Stimulated activated CD4-positive, alpha-beta T cell treated with anti-CD3 and anti-CD28 coated beads, Interleukin-1b, Interleukin-23, amount 100 ng/mL, for 24 hours (primary cell): ENCODE measurements at regions not wholly inside any gene's neighbourhood (a gene's known extent, or its start where the extent isn't known, plus 50 kb on each side); places are given as distances from the start of the nearest gene placed in this dataset.

ENCODE experiments used
- DNase-seq, 4 experiments: peaks; one replicate each; pipeline ENCODE4 v3.0.0-alpha.2; 2020; ENCODE audit warnings: low read depth in 4 of 4, low spot score in 1 of 4

DNA sequence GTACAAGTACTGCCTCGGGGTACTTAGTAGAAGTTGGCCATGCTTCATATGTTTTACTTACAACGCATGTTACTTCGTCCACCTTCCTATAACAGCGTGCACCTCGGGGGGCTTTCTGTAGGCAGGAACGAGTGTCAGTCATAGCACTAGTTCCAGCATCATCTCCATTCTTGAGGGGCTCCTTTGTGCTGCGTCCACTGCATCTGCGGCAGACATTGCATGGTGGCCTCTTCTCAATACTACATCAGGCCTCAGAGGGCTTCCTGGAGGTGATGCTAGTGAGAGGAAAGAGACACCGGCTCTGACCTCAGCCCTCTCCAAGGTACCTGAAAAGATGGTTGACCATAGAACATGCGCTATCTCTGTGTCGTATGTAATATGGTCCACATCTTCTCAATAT, 121.2 kb upstream of the RTL1 start:
- no peak for DNase-seq

- no peak for DNase-seq
Measured at GRCh38 chr14:101025131-101025530, 121.6 kb upstream of the RTL1 start.

DNA sequence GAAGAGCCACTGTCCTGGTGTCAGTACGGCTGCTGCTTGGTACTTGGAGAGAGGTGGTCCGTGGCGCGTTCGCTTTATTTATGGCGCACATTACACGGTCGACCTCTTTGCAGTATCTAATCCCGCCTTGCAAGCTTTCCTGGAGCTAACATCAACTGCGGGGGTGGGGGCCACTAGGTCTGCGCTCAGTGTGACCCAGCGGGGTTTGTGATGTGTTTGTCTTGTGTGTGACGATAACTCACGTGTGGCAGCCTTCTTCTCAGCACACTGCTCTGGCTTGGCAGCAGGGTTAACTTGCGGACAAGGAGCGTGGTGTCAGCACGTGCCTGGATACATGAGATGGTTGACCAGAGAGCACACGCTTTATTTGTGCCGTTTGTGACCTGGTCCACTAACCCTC, 122.2 kb upstream of the RTL1 start:
- DNase-seq, result no peak

- no peak for DNase-seq
Measured at GRCh38 chr14:101026341-101026740, 122.8 kb upstream of the RTL1 start.

DNA sequence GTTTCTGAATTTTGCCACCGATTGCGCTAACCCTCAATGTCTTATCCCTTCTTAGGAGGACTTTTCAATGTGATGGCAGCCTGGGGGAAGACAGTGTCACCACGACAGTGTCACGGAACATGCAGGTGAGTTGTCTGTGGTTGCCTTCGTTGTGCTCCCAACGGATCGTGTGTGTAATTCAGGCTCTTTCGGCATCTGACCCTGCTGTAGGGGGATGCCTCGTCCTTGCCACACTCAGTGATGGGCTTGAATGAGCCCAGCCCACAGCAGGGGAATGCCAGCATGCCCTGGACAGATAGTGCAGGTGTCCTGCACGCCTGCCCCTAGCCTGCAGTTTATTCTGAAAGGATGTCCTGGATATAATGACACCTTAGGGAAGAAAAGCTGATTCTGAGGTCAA, 123.8 kb upstream of the RTL1 start:
- no peak for DNase-seq

DNA sequence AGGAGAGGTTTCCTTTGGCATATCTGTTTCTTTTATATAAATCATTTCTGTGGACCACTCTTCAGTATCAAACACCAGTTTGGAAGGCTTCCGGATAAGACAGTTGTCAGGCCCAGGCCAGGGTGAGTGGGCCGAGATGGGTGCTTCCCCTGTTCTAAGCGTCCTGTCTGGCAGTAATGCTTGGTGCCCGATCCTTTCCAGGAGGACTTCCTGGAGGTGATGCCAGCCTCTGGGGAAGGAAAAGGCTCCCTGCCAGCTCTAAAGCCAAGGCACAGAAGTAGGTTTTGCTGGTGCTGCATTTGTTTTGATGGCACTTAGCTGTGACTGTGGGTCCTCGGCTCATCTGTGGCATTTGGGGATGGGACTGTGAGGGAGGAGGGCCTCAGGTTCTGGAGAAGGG, 124.4 kb upstream of the RTL1 start:
- DNase-seq, result no peak

- DNase-seq, result no peak
Measured at GRCh38 chr14:101028971-101029667, 125.6 kb upstream of the RTL1 start.

DNA sequence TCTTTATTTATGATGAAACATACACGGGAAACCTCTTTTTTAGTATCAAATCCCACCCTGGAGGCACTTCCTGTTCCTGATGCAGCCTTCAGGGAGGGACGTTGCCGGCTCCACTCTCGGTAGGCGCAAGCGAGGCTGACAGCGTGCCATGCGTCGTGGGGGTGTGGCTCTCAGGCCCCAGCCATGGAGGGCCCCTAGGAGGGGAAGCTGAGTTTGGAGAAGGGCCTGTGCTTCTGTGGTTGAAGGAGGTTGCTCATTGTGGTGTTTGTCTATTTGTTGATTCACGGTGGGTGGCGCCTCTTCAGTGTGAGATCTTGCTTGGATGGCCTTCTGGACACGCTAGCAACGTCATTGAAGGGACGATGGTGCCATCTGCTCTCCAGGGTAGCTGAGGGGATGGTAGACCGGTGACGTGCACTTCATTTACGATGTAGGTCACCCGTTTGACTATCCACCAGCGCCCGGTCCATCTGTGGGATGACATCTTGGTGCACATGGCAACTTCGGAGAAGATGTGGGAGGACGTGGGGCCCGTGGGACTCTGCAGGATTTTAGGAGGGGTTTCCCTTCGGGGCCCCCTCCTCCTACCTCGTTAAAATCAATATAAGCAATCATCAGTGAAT, 126.3 kb upstream of the RTL1 start:
- DNase-seq, result no peak

- no peak for DNase-seq
Measured at GRCh38 chr14:101030586-101030985, 127.1 kb upstream of the RTL1 start.

DNA sequence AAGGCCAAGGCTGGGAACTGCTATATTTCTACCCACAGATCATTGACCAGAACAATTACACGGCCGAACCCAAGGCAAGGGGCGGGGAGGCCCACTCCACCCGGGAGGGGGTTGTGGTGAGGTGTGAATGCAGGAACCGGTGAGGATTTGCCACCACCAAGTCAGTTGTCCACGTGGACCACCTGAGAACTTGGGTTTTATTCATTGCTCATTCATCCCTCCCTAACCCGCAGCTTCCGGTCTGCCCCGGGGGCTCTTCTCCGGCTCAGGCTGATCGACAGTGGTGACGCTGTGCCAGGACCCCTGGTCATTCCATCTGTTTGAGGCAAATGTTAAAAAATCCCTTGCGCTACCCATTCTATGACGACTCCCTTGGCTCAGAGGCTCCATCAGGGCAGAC, 127.7 kb upstream of the RTL1 start:
- DNase-seq, result no peak

DNA sequence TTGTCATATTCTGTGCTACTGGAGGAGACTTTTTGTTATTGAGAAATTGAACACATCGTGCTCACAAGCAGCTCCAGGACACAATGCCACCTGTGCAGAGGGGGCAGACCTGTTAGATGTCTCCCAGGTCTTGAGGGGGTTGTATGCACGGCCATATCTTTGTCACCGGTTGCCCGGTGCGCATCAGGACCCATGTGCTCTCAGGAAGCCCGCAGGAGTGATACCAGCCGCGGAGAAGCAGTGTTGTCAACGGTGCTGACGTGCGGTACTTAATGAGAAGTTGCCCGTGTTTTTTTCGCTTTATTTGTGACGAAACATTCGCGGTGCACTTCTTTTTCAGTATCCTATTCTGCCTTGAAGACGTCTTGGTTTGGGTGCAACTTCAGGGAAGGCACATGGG, 128.2 kb upstream of the RTL1 start:
- DNase-seq, result no peak

- DNase-seq, result no peak
Measured at GRCh38 chr14:101032433-101032832, 128.9 kb upstream of the RTL1 start.

DNA sequence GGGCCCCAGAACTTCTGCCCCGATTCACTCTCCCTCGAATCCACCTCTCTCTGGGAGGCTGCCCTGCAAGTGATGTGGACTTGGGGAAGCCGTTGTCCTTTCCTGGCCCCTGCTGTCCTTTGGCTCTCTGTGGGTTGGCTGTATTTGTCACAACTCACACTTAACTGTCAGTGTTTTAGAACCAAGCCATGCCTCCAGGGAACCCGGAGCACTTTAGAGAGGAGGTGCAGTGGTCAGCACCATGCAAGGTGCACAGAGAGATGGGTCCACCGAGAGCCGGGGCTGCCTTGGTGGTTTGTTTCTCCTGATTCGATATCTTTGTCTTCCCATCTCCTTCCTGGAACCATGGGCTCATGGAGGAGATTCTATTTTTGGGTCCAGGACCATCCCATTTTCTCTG, 129.5 kb upstream of the RTL1 start:
- DNase-seq, result no peak

DNA sequence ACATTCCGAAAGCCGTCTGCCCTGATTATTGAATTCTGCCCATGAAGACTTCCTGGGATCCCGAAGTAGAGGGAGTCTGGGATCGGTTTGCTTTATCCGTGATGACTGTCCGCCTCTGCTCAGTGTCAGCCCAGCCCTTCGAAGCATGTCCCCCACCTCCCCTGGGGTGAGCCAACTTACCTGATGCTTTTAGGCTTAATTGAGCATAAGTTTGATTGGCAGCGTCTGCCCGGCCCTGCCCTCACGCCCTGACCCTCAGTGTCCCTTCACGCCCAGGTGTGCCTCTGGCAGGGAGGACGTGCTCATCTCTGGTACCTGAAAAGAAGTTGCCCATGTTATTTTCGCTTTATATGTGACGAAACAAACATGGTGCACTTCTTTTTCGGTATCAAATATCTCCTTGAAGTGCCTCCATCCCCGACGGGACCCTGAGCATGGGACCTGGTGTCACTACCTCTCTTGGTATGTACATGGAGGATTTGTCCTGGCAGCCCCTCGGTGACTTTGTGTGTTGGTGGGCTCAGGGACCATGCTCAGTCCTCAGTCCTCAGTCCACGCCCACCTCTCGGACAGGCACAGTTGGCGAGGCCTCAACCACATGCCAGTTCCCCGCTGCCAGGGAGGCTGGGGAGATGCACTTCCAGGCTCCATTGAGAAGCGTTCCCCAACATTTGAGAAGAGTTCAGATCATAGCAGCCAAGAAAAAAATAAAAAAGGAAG, 130.1 kb upstream of the RTL1 start:
- DNase-seq, result no peak

DNA sequence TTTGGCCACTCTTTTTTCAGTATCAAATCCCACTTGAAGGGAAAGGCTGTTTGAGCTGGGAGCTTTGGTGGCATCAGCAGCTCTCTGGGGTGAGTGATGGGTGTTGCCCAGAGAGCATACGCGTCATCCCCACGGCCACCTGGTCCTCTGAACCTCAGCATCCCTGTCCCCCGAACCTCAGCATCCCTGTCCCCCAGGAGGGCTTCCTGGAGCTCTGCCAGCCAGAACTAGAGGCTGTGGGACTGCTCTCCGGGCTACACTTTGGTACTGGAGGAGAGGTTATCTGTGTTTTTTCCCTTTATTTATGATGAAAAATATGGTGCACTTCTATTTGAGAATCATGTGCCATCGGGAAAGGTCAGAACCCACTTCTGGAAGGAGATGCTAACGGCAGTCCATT, 131.5 kb upstream of the RTL1 start:
- no peak for DNase-seq

DNA sequence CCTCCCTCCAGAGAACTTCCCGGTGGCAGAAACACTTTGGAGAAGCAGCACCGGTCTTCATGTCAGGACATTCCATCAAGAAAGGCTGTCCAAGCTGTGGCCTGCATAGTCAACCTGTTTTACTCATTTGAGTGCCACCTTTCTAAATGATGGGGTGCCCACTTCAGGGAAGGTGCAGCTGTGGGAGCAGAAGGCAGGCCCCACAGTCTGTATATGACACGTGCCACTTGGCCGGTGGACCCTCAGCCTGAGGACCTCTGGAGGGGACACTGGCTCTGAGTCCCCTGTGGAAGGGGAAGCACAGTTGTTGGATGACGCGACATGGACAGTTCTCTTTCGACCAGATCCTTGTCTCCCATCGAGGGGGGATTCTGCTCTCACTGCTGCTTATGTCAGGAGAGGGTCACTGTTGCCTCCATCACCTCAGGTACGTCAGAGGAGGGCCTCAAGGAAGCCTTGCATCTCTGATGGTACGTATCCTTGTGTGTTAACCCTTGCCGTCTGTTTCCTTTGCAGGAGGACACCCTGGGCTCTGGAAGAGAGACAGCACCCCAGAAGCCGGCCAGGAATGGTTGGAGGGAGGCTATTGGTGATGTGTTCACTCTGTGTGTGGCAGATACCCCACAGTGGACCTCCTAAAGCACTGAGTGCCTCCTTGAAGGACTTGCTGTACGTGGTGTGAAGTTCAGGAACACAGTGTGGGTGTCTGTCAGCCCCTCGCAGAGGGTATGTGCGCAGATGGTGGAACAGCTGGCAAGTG, 132.1 kb upstream of the RTL1 start:
- no peak for DNase-seq

DNA sequence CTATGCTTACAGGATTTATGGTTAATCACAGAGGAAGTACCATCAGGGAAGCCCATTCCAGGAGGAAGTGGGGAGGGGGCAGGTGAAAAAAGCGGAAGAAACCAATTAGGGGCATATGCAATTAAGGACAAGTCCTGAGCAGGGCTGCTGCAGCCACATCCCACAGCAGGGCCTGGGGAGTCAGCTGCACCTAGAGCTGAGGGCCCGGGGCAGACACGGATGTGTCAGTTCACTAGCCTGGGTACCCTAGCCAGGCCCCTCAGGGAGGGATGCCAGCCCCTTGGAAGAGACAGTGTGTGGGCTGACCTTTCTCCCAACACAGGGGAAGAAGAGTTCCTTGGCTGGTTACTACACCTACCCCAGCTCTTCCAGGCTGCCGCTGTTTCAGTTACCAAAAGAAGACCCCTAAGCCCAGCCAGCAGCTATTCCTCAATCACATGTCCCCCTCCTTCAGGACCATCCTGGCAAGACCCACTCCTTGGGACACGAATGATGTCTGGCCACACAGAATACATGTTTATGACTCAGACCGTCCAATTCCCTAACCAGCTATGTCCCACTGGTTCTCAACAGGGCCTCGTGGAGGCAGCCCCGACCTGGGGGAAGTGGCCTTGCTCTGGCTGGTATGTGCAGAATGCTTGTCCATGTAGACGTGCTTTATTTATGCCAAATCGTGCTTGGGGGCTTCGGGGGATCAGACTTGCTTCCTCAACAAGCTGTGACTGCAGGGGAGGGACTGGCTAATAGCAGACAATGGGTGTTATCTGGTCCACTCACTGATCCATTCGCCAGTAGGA, 133.7 kb upstream of the RTL1 start:
- no peak for DNase-seq

DNA sequence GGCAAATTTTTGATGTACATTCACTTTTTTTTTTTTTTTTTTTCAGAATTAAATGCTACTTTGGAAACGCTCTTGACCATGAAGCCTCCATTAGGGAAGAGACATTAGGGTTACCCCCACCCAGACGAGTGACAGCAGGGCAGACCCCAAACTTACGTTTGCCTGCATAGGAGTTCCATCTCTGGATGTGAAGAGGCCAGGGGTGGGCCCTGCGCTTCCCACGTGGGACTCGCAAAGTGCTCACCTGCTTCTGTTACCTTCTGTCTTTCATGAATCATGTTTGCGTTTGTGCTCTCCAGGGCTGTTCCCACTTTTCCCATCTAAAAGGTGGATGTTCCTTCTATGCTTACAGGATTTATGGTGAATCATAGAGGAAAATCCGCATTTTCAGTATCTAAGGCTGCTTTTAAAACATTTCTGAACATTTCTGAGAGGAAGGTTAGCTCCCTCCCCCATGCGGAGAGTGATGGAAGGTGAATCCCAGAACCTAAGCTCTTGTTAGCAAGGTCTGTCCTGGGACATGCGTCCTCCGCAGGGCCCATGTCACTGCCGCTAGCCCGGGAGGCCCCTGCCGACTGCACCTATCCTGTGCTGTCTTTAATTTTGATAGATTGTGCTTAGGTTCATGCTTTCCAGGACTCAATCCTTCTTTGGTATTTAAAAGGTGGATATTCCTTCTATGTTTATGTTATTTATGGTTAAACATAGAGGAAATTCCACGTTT, 135.7 kb upstream of the RTL1 start:
- no peak for DNase-seq

- no peak for DNase-seq
Measured at GRCh38 chr14:101039755-101040138, 136.2 kb upstream of the RTL1 start.
